HG02970 (cell line): ENCODE measurements at regions not wholly inside any gene's neighbourhood (a gene's known extent, or its start where the extent isn't known, plus 50 kb on each side); places are given as distances from the start of the nearest gene placed in this dataset.
"Not testable (repeated sequence)": the region's sequence is repeated elsewhere in the genome, so short reads cannot be mapped to it uniquely, and the experiment has no call there.

Source experiments
- ATAC-seq: cut with Tn5 transposase; IDR thresholded peaks from one replicate; pipeline ENCODE4 v1.9.1; 2021; ENCODE audit warnings: mild to moderate bottlenecking, moderate library complexity, moderate number of reproducible peaks; ENCODE audit not compliant: unreplicated experiment, low FRiP score

- no peak for ATAC-seq
These were observed 223.1 kb downstream of the RNF144A start for GRCh38 chr2:7140306-7140705.

DNA sequence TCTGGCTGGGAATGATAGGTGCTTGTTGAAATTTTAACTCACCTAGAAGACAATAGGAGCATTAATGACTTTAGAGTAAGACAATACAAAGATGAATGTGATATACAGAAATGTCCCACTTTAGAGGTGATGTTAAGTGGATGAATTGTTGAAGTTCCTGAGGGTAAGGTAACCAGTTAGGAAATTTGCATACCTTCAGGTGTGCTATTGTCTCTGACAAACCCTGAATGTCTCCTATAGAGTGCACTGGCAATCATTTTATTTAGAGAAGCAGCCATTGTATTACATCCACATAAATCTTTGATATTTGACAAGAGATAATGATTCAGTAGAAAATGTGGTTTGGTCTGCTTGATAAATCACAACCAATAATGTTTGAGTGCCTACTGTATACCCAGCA, 228.5 kb downstream of the RNF144A start:
- ATAC-seq = no peak

GRCh38 chr2:7146151-7146550, 228.9 kb downstream of the RNF144A start:
- no peak for ATAC-seq

DNA sequence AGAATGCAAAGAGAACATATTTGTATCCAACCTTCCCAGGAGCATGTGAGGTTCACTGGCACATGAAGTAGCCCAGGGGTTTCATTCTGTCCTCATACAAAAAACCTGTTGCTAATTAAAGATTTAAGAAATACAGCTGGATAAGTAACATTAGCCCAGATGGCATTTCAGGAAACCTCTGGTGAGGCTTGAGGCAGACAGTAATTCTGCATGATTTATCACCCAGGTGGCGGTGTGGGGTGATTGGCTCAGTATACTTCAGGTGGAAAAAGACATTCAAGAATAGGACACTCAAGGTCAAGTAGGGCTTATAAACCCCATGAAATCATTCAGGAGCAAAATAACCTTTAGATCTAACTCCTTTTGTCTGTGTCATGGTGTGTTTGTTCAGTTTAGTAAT, 237.4 kb downstream of the RNF144A start:
- no peak for ATAC-seq

- no peak for ATAC-seq
These were observed 244.3 kb downstream of the RNF144A start for GRCh38 chr2:7161501-7161900.

DNA sequence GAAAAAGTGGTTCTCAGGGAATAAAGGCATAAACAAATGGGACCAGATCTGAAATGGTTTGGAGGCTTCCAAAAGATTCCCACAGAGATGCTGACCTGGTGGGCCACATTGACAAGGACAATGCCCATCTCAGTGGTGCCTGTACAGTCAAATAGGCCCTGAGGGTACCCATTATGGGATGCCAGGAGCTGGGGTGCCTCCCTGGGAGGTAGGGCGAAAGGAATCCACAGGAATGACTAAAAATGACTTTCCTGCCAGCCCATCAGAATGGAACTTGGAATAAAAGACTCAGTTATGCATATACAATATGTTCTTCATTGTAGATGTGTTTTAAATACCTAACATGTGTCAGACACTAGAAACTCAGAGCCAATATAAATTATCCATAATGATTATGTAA, 248.5 kb downstream of the RNF144A start:
- no peak for ATAC-seq

DNA sequence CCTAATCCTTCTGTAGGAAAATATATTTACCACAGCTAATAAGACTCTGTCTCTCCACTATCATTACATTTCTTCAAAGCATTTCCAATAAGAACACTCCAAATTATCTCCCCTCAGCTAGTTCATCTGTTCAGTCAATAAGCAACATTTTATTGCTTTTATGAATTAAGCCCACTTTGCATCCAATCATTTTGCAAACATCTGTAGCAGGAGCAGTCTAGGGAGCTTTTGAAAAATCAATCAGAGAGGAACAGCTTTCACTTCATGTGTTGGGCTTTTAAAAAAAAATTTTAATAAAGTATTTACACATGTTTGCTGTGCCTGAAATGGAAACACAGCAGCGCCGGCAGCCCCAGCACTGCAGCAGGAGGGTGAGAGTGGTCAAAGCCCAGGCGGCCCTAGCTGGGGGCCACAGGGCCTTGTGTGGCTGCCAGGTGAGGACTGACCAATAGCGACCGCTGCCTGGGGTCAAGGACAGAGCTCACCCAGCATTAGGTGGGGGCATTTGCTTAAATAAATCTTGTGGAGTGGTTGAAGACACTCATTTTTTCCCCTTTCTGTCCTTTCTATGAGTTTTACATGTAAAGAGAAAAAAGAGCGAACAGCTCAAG, 250.7 kb downstream of the RNF144A start:
- no peak for ATAC-seq

DNA sequence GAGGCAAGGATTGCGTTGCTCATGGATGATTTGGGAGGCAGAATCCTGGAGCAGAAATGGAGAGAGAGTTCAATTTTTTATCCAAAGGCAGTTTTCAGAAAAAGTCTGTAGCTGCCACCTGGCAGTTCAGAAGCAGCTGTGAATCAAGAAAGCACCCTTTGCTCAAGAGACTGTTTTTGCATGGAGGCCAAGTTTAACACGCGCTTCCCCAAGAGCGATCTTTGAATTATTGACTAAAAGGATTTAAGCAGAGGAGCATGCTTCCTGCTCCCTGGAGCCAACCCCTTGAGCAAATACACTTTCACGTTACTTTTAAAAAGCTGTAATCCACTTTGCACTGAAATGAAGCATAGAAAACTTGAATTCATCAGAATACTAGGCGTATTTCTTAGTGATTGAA, 252.4 kb downstream of the RNF144A start:
- no peak for ATAC-seq

GRCh38 chr2:7178996-7179395, 261.8 kb downstream of the RNF144A start:
- not testable (repeated sequence) for ATAC-seq

DNA sequence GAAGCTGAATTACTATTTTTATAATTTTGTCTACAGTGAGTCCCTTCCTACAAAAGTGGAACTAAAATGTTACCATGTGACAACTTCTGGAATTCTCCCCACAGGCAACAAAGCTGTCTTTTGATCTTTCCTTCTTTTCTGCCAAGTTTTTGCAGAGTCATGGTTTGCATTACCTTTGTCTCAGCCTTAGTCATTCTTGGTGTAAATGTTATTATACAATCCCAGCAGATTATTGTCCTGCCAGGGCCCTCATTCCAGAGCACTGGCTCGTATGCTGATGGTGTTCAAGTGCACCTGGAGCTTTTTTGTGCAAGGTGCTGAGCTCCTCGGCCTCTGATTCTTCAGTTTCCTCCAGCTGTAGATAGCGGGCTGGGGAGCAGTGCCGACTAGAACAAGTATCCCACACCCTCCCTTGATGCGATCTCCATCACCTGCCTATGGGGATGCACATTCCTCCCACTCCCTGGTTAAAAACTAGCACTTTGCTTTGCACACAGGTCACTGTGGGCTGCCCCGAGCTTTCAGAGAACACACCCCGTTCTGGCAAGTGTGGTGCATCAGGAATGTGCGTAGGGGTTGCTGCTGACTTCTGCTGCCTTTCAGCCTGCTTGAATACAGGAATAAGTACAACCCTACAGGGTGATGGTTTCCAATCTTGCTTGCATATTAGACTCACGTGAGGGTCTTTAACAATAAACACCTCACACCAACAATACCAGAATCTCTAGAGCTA, 263.6 kb downstream of the RNF144A start:
- no peak for ATAC-seq

DNA sequence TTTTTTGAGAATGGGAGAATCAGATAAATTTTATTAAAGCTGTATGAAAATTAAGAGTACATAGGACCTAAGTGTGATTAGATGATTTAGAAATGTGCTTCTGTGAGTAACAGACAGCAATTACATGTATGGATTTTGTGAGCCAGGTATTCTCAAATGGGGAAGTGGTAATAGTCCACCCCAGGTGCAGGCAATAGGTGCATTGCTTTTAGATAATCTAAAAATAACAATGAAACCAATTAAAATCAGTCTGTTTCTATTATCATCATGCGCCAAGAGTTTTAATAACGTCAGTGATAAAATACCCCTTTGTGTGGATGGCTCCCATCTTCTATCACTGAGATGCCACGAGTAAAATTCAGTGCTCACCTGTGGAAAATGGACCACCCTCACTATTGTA, 265.3 kb downstream of the RNF144A start:
- no peak for ATAC-seq

GRCh38 chr2:7189106-7189505, 271.9 kb downstream of the RNF144A start:
- no peak for ATAC-seq

DNA sequence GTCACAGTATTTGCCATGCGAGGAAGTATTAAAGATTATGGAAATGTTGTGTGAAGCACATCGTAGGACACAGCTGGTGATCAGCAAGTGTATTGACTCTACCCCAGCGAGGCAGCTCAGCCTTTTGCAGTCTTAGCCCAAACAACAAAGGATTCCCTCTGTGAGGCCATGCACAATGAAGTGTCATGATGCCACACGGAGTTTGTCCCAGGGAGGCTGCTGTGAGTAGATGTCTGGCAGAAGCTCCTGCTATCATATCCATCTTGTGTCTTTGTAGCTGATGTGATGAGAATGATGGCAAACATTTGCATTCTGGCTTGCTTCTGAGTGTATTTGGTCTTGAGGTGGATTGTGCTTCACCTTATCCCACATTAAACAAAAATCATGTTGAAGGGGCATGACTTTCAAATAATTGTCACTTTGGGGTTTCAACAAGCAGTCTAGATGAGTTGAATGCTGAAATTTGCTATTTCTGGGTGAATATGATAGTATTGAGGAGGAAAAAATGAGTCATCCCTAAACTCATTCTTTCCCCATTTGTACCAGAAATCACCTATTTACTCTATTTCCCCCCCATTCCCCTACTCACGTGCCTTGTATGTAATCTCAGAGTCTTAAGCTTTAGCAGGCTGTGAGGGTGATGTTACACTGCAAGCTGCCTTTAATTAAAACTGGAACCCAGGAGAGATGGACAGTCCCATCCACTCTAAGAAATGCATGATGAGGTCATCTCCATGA, 273.5 kb downstream of the RNF144A start:
- ATAC-seq = no peak

DNA sequence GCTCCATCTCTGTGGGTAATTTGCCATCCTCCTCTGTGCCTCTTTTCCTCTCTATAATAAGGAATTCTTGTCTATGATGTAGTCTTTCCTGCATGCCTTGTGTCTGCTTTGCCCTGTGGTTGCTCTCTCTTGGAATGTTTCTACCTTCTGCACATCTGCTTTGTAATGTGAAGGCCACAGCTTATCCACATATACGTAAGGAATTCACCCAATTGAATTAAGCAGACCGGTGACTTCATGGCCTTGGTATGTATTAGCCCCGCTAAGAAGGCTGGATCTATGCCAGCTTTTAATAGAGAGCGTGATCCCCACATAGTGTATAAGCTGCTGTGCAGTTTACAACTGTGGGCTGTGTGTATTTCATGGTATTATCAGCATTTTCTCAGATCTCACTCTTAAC, 274.7 kb downstream of the RNF144A start:
- ATAC-seq = no peak

GRCh38 chr2:7193457-7193856, 276.2 kb downstream of the RNF144A start:
- ATAC-seq = no peak

GRCh38 chr2:7194950-7195349, 277.7 kb downstream of the RNF144A start:
- no peak for ATAC-seq

DNA sequence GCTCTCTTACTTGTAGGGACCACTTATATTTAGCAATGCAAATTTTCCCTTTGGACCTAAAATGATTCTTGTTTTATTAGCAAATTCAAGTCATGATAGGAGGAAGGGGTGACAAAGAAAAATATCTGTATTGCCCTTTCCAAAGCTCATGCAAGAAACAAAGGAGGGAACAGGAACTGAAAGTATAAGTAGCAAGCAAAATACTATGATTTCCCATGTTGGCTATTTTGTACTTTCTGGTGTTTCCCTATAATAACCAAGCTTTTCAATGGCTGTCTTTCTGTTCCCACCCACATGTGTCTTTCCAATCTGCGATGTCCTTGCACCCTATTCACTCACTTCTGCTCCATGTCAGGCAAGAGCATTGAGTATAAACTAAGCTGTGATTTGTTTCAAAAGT, 279.7 kb downstream of the RNF144A start:
- no peak for ATAC-seq

DNA sequence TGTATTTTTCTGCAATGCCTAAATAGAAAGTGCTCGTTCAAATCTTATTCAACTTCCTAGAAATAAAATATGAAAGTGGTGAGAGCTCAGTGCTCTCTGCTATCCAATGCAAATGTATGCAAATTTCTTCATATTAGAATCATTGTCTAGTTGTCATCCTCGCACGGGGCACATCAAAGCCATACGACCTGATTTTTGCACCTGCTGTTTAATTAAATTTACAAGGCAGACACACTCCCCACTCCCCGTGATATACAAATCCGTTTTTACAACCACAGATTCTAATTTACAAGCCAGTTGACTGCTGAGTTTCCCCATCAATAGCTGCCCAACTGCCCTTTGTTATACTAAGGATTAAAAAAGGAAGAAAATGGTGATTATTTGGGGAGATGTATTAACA, 284.6 kb downstream of the RNF144A start:
- no peak for ATAC-seq

- ATAC-seq = no peak
These were observed 285.9 kb downstream of the RNF144A start for GRCh38 chr2:7203056-7203467.

GRCh38 chr2:7205151-7205830, 288.1 kb downstream of the RNF144A start:
- no peak for ATAC-seq
